A549 (cell line): ENCODE measurements at regions not wholly inside any gene's neighbourhood (a gene's known extent, or its start where the extent isn't known, plus 50 kb on each side); places are given as distances from the start of the nearest gene placed in this dataset.
A peak's percentile ranks its signal among the peaks of the same experiment; 100 is the strongest.

Experiments used
- ATAC-seq, 2 experiments: fragments of 200-7000 bp in 1 of 2; fragments of >200 bp in 1 of 2; cut with Nextera tagmentation in 1 of 2; cut with Tn5 transposase in 1 of 2; 3 replicates each; pipeline versions ENCODE4 v1.8.0 to v1.9.1; 2018 to 2020; ENCODE audit warnings: mild to moderate bottlenecking in 1 of 2, moderate library complexity in 1 of 2
- CTCF ChIA-PET: fragments of 300-600 bp; sonication (Branson Sonifier 250); formaldehyde crosslinking; extraction: SDS; loops from one replicate; lab custom pipeline; 2021; ENCODE audit warnings: antibody characterized with exemption, inconsistent platforms; lab: Yijun Ruan, JAX
- POLR2A ChIA-PET: fragments of 350-600 bp; formaldehyde crosslinking; extraction: SDS; loops from one replicate; lab custom pipeline; 2021; ENCODE audit warnings: antibody characterized with exemption, inconsistent platforms; lab: Yijun Ruan, JAX
- DNase-seq, 2 experiments: peaks; one replicate each; pipeline versions ENCODE4 v3.0.0 to v3.0.0-alpha.2; 2011 to 2016; ENCODE audit warnings: low read depth in 1 of 2, low spot score in 1 of 2
- FAIRE-seq: peaks from 2 replicates; lab custom pipeline; 2011; peaks lifted over from hg19 to GRCh38; lab: Jason Lieb, UNC
- H3K27ac ChIP-seq, 2 experiments: fragments of >200 bp; sonication (Bioruptor Twin); formaldehyde crosslinking; 3 replicates each; pipeline ENCODE4 v1.5.1; 2016 to 2017
- H3K4me1 ChIP-seq: fragments of >200 bp; sonication (Bioruptor Twin); formaldehyde crosslinking; 3 replicates; pipeline ENCODE4 v1.6.1; 2016
- H3K4me2 ChIP-seq: fragments of >200 bp; sonication (Bioruptor Twin); formaldehyde crosslinking; 3 replicates; pipeline ENCODE4 v1.6.1; 2016
- H3K4me3 ChIP-seq: fragments of >200 bp; sonication (Bioruptor Twin); formaldehyde crosslinking; 3 replicates; pipeline ENCODE4 v1.5.1; 2016
- H3K9me3 ChIP-seq: fragments of >200 bp; sonication (Bioruptor Twin); formaldehyde crosslinking; 3 replicates; pipeline ENCODE4 v1.6.1; 2016
- ATOH8 ChIP-seq: fragments of 250-450 bp; sonication (Bioruptor Pico); IDR thresholded peaks from 2 replicates; pipeline ENCODE4 v1.5.0; 2020; ENCODE audit warnings: low read depth, mild to moderate bottlenecking, moderate library complexity
- CHD4 ChIP-seq: fragments of 200-600 bp; sonication (generic); IDR thresholded peaks from 2 replicates; pipeline ENCODE4 v1.6.1; 2016; ENCODE audit warnings: antibody characterized with exemption, mild to moderate bottlenecking, borderline replicate concordance
- CTCF ChIP-seq: fragments of >200 bp; sonication (Bioruptor Twin); formaldehyde crosslinking; IDR thresholded peaks from 3 replicates; pipeline ENCODE4 v1.5.1; 2016
- EP300 ChIP-seq, 2 experiments: fragments of >200 bp; sonication (Bioruptor Twin); formaldehyde crosslinking; IDR thresholded peaks; 2 replicates in 1 of 2; 3 replicates in 1 of 2; pipeline ENCODE4 v1.6.1; 2016 to 2017
- GATA3 ChIP-seq: IDR thresholded peaks from 2 replicates; pipeline ENCODE4 v1.6.1; 2012; ENCODE audit warnings: borderline replicate concordance
- HES2 ChIP-seq: fragments of >200 bp; sonication (Bioruptor Twin); formaldehyde crosslinking; IDR thresholded peaks from 2 replicates; pipeline ENCODE4 v1.6.1; 2016
- HEYL ChIP-seq: fragments of 250-450 bp; sonication (Bioruptor Pico); IDR thresholded peaks from 2 replicates; pipeline ENCODE4 v1.8.0; 2021; ENCODE audit warnings: mild to moderate bottlenecking, moderate library complexity
- HOXA7 ChIP-seq: fragments of 250-450 bp; sonication (Bioruptor Pico); IDR thresholded peaks from 2 replicates; pipeline ENCODE4 v1.5.0; 2020; ENCODE audit warnings: mild to moderate bottlenecking, moderate library complexity
- HOXB5 ChIP-seq: fragments of 250-450 bp; sonication (Bioruptor Pico); IDR thresholded peaks from 2 replicates; pipeline ENCODE4 v1.5.0; 2020; ENCODE audit warnings: mild to moderate bottlenecking, moderate library complexity
- NFE2L2 ChIP-seq: fragments of 150-350 bp; conservative IDR thresholded peaks from 2 replicates; pipeline ENCODE4 v1.6.1; 2014; ENCODE audit warnings: low read length
- NPAS2 ChIP-seq: fragments of 250-450 bp; sonication (Bioruptor Pico); IDR thresholded peaks from 2 replicates; pipeline ENCODE4 v1.8.0; 2022; ENCODE audit warnings: mild to moderate bottlenecking, moderate library complexity, borderline replicate concordance
- PBX3 ChIP-seq: IDR thresholded peaks from 2 replicates; pipeline ENCODE4 v1.6.1; 2012
- PHF8 ChIP-seq: fragments of 200-600 bp; sonication (generic); IDR thresholded peaks from 2 replicates; pipeline ENCODE4 v1.6.1; 2016; ENCODE audit warnings: low read depth, mild to moderate bottlenecking, antibody characterized with exemption, moderate library complexity, borderline replicate concordance
- POLR2AphosphoS2 ChIP-seq: conservative IDR thresholded peaks from 2 replicates; pipeline ENCODE4 v1.6.1; 2012; ENCODE audit warnings: low read length, improper control_type of control experiment, inconsistent platforms
- RAD21 ChIP-seq, 2 experiments: fragments of >200 bp in 1 of 2; sonication (Bioruptor Twin) in 1 of 2; formaldehyde crosslinking in 1 of 2; IDR thresholded peaks in 1 of 2; conservative IDR thresholded peaks in 1 of 2; 2 replicates in 1 of 2; 3 replicates in 1 of 2; pipeline ENCODE4 v1.6.1; 2012 to 2018; ENCODE audit warnings: inconsistent platforms in 1 of 2
- REST ChIP-seq: fragments of 200-600 bp; sonication (generic); IDR thresholded peaks from 2 replicates; pipeline ENCODE4 v1.6.1; 2016; ENCODE audit warnings: antibody characterized with exemption, mild to moderate bottlenecking, moderate library complexity
- RFX5 ChIP-seq: fragments of 450-650 bp; IDR thresholded peaks from 2 replicates; pipeline ENCODE4 v1.7.1; 2014; ENCODE audit warnings: antibody characterized with exemption, mild to moderate bottlenecking, moderate library complexity
- RNF2 ChIP-seq: fragments of 200-600 bp; sonication (generic); IDR thresholded peaks from 2 replicates; pipeline ENCODE4 v1.6.1; 2016; ENCODE audit warnings: low read depth, mild to moderate bottlenecking, antibody characterized with exemption, moderate library complexity, borderline replicate concordance
- SMC3 ChIP-seq: fragments of >200 bp; sonication (Bioruptor Twin); formaldehyde crosslinking; IDR thresholded peaks from 3 replicates; pipeline ENCODE4 v1.6.1; 2018; ENCODE audit warnings: inconsistent platforms
- USF2 ChIP-seq: fragments of 450-650 bp; IDR thresholded peaks from 2 replicates; pipeline ENCODE4 v1.6.1; 2014; ENCODE audit warnings: antibody characterized with exemption
- ZFP36 ChIP-seq: fragments of 450-650 bp; IDR thresholded peaks from 2 replicates; pipeline ENCODE4 v1.6.1; 2014; ENCODE audit warnings: borderline replicate concordance; ENCODE audit not compliant: partially characterized antibody
- ZNF302 ChIP-seq: fragments of 250-450 bp; sonication (Bioruptor Pico); IDR thresholded peaks from 2 replicates; pipeline ENCODE4 v1.9.0; 2021; ENCODE audit warnings: inconsistent platforms, mild to moderate bottlenecking, moderate library complexity
- WGBS: methylation state at CpG from one replicate; pipeline ENCODE4 v1.1.6; 2017; ENCODE audit errors: missing lambda C conversion rate; 5-methylcytosine and 5-hydroxymethylcytosine counted together

GRCh38 chr1:221886311-221886710 is 144.4 kb upstream of the DUSP10 start:
- WGBS: 91% methylated on average over 2 of the region's 2 CpGs
- ChIA-PET POLR2A (interaction anchor here (1.8 kb wide), 1 partner anchor 144 kb away, joined by 9 read pairs; the partner anchor contains the start of gene DUSP10), CTCF (interaction anchor here (0.7 to 1.2 kb wide), 5 partner anchors 9 to 569 kb away, joined by 3 read pairs; no protein-coding TSS in a partner anchor)
- H3K4me3 ChIP-seq: no peak overlapping the region
- H3K4me1 ChIP-seq: peaks cover 19% of the 10 kb centered on the region
- peak overlapping the region; percentile 68 to 82 for H3K27ac ChIP-seq
- DNase-seq: no peak
- no peak for ATAC-seq
- peak overlapping the region; percentile 67 for H3K4me2 ChIP-seq
- TF ChIP-seq ZNF302 (CRISPR knock-in tag) (no peak), RAD21 (conservative IDR thresholded peaks at IDR 0.05 in 1 of 2, IDR thresholded peaks at IDR 0.05 in 1 of 2) (no peak), PBX3 (no peak), GATA3 (no peak), CHD4 (no peak), RNF2 (no peak), HES2 (no peak), PHF8 (no peak), NFE2L2 (no peak), NPAS2 (CRISPR knock-in tag) (no peak), HEYL (CRISPR knock-in tag) (no peak), REST (no peak), HOXB5 (no peak), EP300 (IDR thresholded peaks at IDR 0.05) (no peak), RFX5 (no peak), POLR2AphosphoS2 (no peak)
- FAIRE-seq: no peak
- no peaks in the 10 kb centered on the region for H3K9me3 ChIP-seq

GRCh38 chr1:221884821-221885220 is 142.9 kb upstream of the DUSP10 start:
- Histone ChIP-seq H3K4me3 (no peak overlapping the region), H3K4me1 (peaks cover 19% of the 10 kb centered on the region), H3K9me3 (no peaks in the 10 kb centered on the region), H3K4me2 (no peak overlapping the region), H3K27ac (no peak overlapping the region)
- 97% methylated on average over 3 of the region's 3 CpGs for WGBS
- FAIRE-seq (no peak), ATAC-seq (no peak), DNase-seq (no peak)
- CTCF ChIA-PET: no interaction called here
- POLR2A ChIA-PET: no interaction called here
- TF ChIP-seq USF2 (no peak), SMC3 (no peak), CHD4 (no peak), HES2 (no peak), ZFP36 (no peak), REST (no peak), ATOH8 (CRISPR knock-in tag) (no peak), CTCF (no peak), RNF2 (no peak), HOXA7 (CRISPR knock-in tag) (no peak)
